ENCODE measurements at regions not wholly inside any gene's neighbourhood (a gene's known extent, or its start where the extent isn't known, plus 50 kb on each side); places are given as distances from the start of the nearest gene placed in this dataset.

- Histone ChIP-seq H3F3A (ENCODE audit: insufficient read depth, low read length, poor library complexity, severe bottlenecking) (no peaks in the 10 kb centered on the region), H3K79me2 (replicated peaks; ENCODE audit: insufficient read depth, low read length) (no peaks in the 10 kb centered on the region), H2AFZ (ENCODE audit: low read depth, low read length) (no peak overlapping the region), H3K9me2 (ENCODE audit: insufficient read depth, low read length) (no peaks in the 10 kb centered on the region), H3K27ac (ENCODE audit: low read length) (no peak overlapping the region), H3K9me3 (ENCODE audit: low read length) (no peaks in the 10 kb centered on the region), H3K9ac (ENCODE audit: low read length) (no peak overlapping the region), H3K4me2 (ENCODE audit: low read length) (no peak overlapping the region), H3K36me3 (ENCODE audit: insufficient read depth, low read length) (no peaks in the 10 kb centered on the region), H4K20me1 (ENCODE audit: insufficient read depth) (no peaks in the 10 kb centered on the region), H3K27me3 (ENCODE audit: insufficient read depth, low read depth, low read length) (no peaks in the 10 kb centered on the region), H3K4me3 (ENCODE audit: low read length) (no peak overlapping the region)
- TF ChIP-seq POLR2AphosphoS5 (IDR thresholded peaks at IDR 0.05) (no peak), EP300 (conservative IDR thresholded peaks at IDR 0.05; ENCODE audit: poor library complexity, severe bottlenecking) (peak; percentile 67)
- TF ChIP-seq, protein P1, sequence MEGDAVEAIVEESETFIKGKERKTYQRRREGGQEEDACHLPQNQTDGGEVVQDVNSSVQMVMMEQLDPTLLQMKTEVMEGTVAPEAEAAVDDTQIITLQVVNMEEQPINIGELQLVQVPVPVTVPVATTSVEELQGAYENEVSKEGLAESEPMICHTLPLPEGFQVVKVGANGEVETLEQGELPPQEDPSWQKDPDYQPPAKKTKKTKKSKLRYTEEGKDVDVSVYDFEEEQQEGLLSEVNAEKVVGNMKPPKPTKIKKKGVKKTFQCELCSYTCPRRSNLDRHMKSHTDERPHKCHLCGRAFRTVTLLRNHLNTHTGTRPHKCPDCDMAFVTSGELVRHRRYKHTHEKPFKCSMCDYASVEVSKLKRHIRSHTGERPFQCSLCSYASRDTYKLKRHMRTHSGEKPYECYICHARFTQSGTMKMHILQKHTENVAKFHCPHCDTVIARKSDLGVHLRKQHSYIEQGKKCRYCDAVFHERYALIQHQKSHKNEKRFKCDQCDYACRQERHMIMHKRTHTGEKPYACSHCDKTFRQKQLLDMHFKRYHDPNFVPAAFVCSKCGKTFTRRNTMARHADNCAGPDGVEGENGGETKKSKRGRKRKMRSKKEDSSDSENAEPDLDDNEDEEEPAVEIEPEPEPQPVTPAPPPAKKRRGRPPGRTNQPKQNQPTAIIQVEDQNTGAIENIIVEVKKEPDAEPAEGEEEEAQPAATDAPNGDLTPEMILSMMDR (IDR thresholded peaks at IDR 0.05; ENCODE audit: poor library complexity, severe bottlenecking), result no peak
These were observed 169.0 kb upstream of the NANOGP8 start for GRCh38 chr15:35254062-35254461.

DNA sequence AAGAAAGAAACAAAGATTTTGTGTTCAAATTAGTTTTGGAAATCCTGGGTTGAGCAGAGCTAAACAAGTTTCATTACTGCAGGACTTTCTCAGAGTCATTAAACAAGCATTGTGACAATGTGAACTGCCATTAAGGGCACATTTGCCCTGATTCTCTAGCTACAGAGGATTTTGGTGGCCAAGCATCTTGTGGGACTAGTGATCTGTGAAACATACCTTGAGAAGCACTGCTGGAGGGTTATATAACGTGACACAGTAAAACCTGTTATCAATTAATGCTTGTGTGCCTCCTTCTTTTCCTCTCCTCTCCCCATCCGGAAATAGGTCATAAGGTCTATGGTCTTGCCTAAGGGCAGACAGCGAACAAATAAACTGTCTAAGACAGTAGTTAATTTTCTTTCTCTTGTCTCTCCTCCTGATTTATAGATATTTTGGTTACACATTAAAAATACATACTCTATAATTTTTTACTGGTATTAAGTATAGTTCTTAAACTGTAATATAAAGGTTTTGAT is 167.3 kb upstream of the NANOGP8 start:
- Histone ChIP-seq H3K4me3 (ENCODE audit: low read length) (no peak overlapping the region), H3F3A (ENCODE audit: insufficient read depth, low read length, poor library complexity, severe bottlenecking) (no peaks in the 10 kb centered on the region)

More for the DNA sequence above, 167.3 kb upstream of the NANOGP8 start:
- no peak overlapping the region for H3K4me2 ChIP-seq (ENCODE audit: low read length)
- no peaks in the 10 kb centered on the region for H3K9me3 ChIP-seq (ENCODE audit: low read length)
- H3K9me2 ChIP-seq (ENCODE audit: insufficient read depth, low read length), result no peaks in the 10 kb centered on the region
- H3K27ac ChIP-seq (ENCODE audit: low read length), result no peak overlapping the region
- no peak overlapping the region for H3K9ac ChIP-seq (ENCODE audit: low read length)
- no peaks in the 10 kb centered on the region for H4K20me1 ChIP-seq (ENCODE audit: insufficient read depth)
- no peak overlapping the region for H2AFZ ChIP-seq (ENCODE audit: low read depth, low read length)
- TF ChIP-seq POLR2AphosphoS5 (IDR thresholded peaks at IDR 0.05) (no peak), SMC3 (conservative IDR thresholded peaks at IDR 0.05; ENCODE audit: poor library complexity) (no peak), RAD21 (conservative IDR thresholded peaks at IDR 0.05) (no peak), EZH2 (IDR thresholded peaks at IDR 0.05; ENCODE audit: borderline replicate concordance, insufficient read depth, low read length, poor library complexity, severe bottlenecking) (no peak), TAF1 (IDR thresholded peaks at IDR 0.05; ENCODE audit: low read depth) (no peak), MXI1 (conservative IDR thresholded peaks at IDR 0.05; ENCODE audit: poor library complexity, severe bottlenecking) (no peak), EP300 (conservative IDR thresholded peaks at IDR 0.05; ENCODE audit: poor library complexity, severe bottlenecking) (no peak)
- TF ChIP-seq, protein P1 (IDR thresholded peaks at IDR 0.05; ENCODE audit: poor library complexity, severe bottlenecking), result no peak
- TF ChIP-seq, protein P2, sequence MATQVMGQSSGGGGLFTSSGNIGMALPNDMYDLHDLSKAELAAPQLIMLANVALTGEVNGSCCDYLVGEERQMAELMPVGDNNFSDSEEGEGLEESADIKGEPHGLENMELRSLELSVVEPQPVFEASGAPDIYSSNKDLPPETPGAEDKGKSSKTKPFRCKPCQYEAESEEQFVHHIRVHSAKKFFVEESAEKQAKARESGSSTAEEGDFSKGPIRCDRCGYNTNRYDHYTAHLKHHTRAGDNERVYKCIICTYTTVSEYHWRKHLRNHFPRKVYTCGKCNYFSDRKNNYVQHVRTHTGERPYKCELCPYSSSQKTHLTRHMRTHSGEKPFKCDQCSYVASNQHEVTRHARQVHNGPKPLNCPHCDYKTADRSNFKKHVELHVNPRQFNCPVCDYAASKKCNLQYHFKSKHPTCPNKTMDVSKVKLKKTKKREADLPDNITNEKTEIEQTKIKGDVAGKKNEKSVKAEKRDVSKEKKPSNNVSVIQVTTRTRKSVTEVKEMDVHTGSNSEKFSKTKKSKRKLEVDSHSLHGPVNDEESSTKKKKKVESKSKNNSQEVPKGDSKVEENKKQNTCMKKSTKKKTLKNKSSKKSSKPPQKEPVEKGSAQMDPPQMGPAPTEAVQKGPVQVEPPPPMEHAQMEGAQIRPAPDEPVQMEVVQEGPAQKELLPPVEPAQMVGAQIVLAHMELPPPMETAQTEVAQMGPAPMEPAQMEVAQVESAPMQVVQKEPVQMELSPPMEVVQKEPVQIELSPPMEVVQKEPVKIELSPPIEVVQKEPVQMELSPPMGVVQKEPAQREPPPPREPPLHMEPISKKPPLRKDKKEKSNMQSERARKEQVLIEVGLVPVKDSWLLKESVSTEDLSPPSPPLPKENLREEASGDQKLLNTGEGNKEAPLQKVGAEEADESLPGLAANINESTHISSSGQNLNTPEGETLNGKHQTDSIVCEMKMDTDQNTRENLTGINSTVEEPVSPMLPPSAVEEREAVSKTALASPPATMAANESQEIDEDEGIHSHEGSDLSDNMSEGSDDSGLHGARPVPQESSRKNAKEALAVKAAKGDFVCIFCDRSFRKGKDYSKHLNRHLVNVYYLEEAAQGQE (IDR thresholded peaks at IDR 0.05; ENCODE audit: borderline replicate concordance), result no peak
- H3K79me2 ChIP-seq (replicated peaks; ENCODE audit: insufficient read depth, low read length), result no peaks in the 10 kb centered on the region
- H3K36me3 ChIP-seq (ENCODE audit: insufficient read depth, low read length), result no peaks in the 10 kb centered on the region
- no peaks in the 10 kb centered on the region for H3K27me3 ChIP-seq (ENCODE audit: insufficient read depth, low read depth, low read length)

All from neural cell (in vitro differentiated cells).